H1 (cell line): ENCODE measurements at regions not wholly inside any gene's neighbourhood (a gene's known extent, or its start where the extent isn't known, plus 50 kb on each side); places are given as distances from the start of the nearest gene placed in this dataset.

ENCODE experiments used
- CTCF ChIA-PET: fragments of 300-600 bp; sonication (Branson Sonifier 250); formaldehyde crosslinking; loops from one replicate; lab custom pipeline; 2021; ENCODE audit not compliant: partially characterized antibody; lab: Charles Lee
- POLR2A ChIA-PET: fragments of 300-600 bp; sonication (Branson Sonifier 250); formaldehyde crosslinking; loops from one replicate; lab custom pipeline; 2021; ENCODE audit warnings: inconsistent platforms; ENCODE audit not compliant: partially characterized antibody; lab: Charles Lee
- DNase-seq, 2 experiments: peaks; one replicate each; pipeline versions ENCODE4 v3.0.0 to v3.0.0-alpha.2; 2010 to 2022; ENCODE audit warnings: low spot score in 2 of 2, low read depth in 1 of 2, mixed read lengths in 1 of 2
- FAIRE-seq: peaks from 2 replicates; lab custom pipeline; 2011; peaks lifted over from hg19 to GRCh38; lab: Jason Lieb, UNC
- H2AFZ ChIP-seq: 2 replicates; pipeline ENCODE4 v1.8.1; 2012; ENCODE audit warnings: low read length, inconsistent platforms
- H2AK5ac ChIP-seq: 2 replicates; pipeline ENCODE4 v1.6.1; 2013; ENCODE audit warnings: low read depth, low read length
- H2BK120ac ChIP-seq: replicated peaks from 2 replicates; pipeline ENCODE3; 2013; ENCODE audit warnings: low read depth, low read length, inconsistent platforms
- H2BK12ac ChIP-seq: 2 replicates; pipeline ENCODE4 v1.6.1; 2013; ENCODE audit warnings: low read depth, low read length
- H2BK15ac ChIP-seq: 2 replicates; pipeline ENCODE4 v1.6.1; 2013; ENCODE audit warnings: low read length
- H2BK20ac ChIP-seq: 2 replicates; pipeline ENCODE4 v1.6.1; 2013; ENCODE audit warnings: low read length
- H2BK5ac ChIP-seq: 2 replicates; pipeline ENCODE4 v1.6.1; 2013; ENCODE audit warnings: low read depth, low read length
- H3K14ac ChIP-seq: 2 replicates; pipeline ENCODE4 v1.6.1; 2013; ENCODE audit warnings: inconsistent platforms; ENCODE audit not compliant: insufficient read length
- H3K18ac ChIP-seq: 2 replicates; pipeline ENCODE4 v1.6.1; 2013; ENCODE audit warnings: low read length; ENCODE audit errors: extremely low read depth
- H3K23ac ChIP-seq: 2 replicates; pipeline ENCODE4 v1.6.1; 2013; ENCODE audit warnings: inconsistent platforms; ENCODE audit not compliant: insufficient read length
- H3K23me2 ChIP-seq: 2 replicates; pipeline ENCODE4 v1.6.1; 2013; ENCODE audit warnings: low read depth, low read length
- H3K27ac ChIP-seq: 2 replicates; pipeline ENCODE4 v1.6.1; 2011; ENCODE audit warnings: low read depth, low read length, inconsistent platforms
- H3K27me3 ChIP-seq, 4 experiments: replicated peaks in 1 of 4; 1 replicate in 1 of 4; 2 replicates in 3 of 4; pipeline versions ENCODE4 v1.6.1 to v1.8.1; 2011 to 2013; ENCODE audit warnings: low read length in 3 of 4, mild to moderate bottlenecking in 3 of 4, inconsistent platforms in 2 of 4, mixed read lengths in 2 of 4, moderate library complexity in 1 of 4; ENCODE audit not compliant: control insufficient read depth in 3 of 4, insufficient read depth in 3 of 4; ENCODE audit errors: extremely low read depth in 1 of 4
- H3K36me3 ChIP-seq, 4 experiments: 2 replicates each; pipeline versions ENCODE4 v1.6.1 to v1.8.1; 2011 to 2013; ENCODE audit warnings: mild to moderate bottlenecking in 4 of 4, low read length in 3 of 4, moderate library complexity in 2 of 4, control low read depth in 1 of 4, inconsistent platforms in 1 of 4; ENCODE audit not compliant: insufficient read depth in 4 of 4, control insufficient read depth in 2 of 4
- H3K4ac ChIP-seq: replicated peaks from 2 replicates; pipeline ENCODE3; 2013; ENCODE audit warnings: low read length, low read depth, mixed read lengths, inconsistent platforms; ENCODE audit not compliant: insufficient read length
- H3K4me1 ChIP-seq, 4 experiments: replicated peaks in 1 of 4; 1 replicate in 1 of 4; 2 replicates in 3 of 4; pipeline versions ENCODE4 v1.6.1 to v1.8.1; 2011 to 2013; ENCODE audit warnings: low read length in 3 of 4, inconsistent platforms in 2 of 4, mixed read lengths in 1 of 4; ENCODE audit not compliant: insufficient read depth in 4 of 4, control insufficient read depth in 3 of 4
- H3K4me2 ChIP-seq, 2 experiments: 2 replicates each; pipeline versions ENCODE4 v1.6.1 to v1.8.1; 2011 to 2013; ENCODE audit warnings: low read depth in 2 of 2, low read length in 2 of 2, control low read depth in 1 of 2, inconsistent platforms in 1 of 2, mild to moderate bottlenecking in 1 of 2; ENCODE audit not compliant: insufficient read depth in 1 of 2
- H3K4me3 ChIP-seq, 4 experiments: fragments of 200-600, 300-600 bp in 1 of 4; sonication (generic), shearing (Covaris generic), sonication (Bioruptor Twin) in 1 of 4; 2 replicates each; pipeline versions ENCODE4 v1.5.1 to v1.8.1; 2011 to 2016; ENCODE audit warnings: low read length in 4 of 4, low read depth in 3 of 4, control low read depth in 2 of 4, inconsistent platforms in 2 of 4, mild to moderate bottlenecking in 2 of 4, mixed read lengths in 1 of 4, moderate library complexity in 1 of 4; ENCODE audit not compliant: insufficient read depth in 2 of 4; ENCODE audit errors: extremely low read depth in 1 of 4
- H3K56ac ChIP-seq: replicated peaks from 2 replicates; pipeline ENCODE3; 2013; ENCODE audit warnings: low read depth, mild to moderate bottlenecking, mixed read lengths, low read length, inconsistent platforms; ENCODE audit not compliant: insufficient read length
- H3K79me1 ChIP-seq: 2 replicates; pipeline ENCODE4 v1.6.1; 2013; ENCODE audit warnings: low read depth, low read length, control low read depth
- H3K79me2 ChIP-seq, 2 experiments: 2 replicates each; pipeline versions ENCODE4 v1.6.1 to v1.8.1; 2012 to 2013; ENCODE audit warnings: low read length in 2 of 2, mild to moderate bottlenecking in 2 of 2, inconsistent platforms in 1 of 2; ENCODE audit not compliant: insufficient read depth in 2 of 2, control insufficient read depth in 1 of 2
- H3K9ac ChIP-seq, 4 experiments: replicated peaks in 1 of 4; 1 replicate in 1 of 4; 2 replicates in 3 of 4; pipeline versions ENCODE4 v1.6.1 to v1.8.1; 2011 to 2013; ENCODE audit warnings: low read depth in 3 of 4, low read length in 3 of 4, control low read depth in 2 of 4, mild to moderate bottlenecking in 2 of 4, moderate library complexity in 2 of 4, inconsistent platforms in 1 of 4; ENCODE audit errors: extremely low read depth in 1 of 4
- H3K9me3 ChIP-seq, 2 experiments: 2 replicates each; pipeline versions ENCODE4 v1.6.1 to v1.8.1; 2012 to 2013; ENCODE audit warnings: mild to moderate bottlenecking in 2 of 2, moderate library complexity in 2 of 2, control low read depth in 1 of 2, inconsistent platforms in 1 of 2, low read depth in 1 of 2, low read length in 1 of 2, mixed read lengths in 1 of 2; ENCODE audit not compliant: insufficient read depth in 2 of 2
- H4K20me1 ChIP-seq, 2 experiments: replicated peaks in 1 of 2; 2 replicates each; pipeline versions ENCODE3 to v1.8.1; 2011 to 2013; ENCODE audit warnings: inconsistent platforms in 2 of 2, low read length in 2 of 2, mild to moderate bottlenecking in 1 of 2; ENCODE audit not compliant: insufficient read depth in 2 of 2, control insufficient read depth in 1 of 2
- H4K5ac ChIP-seq: 2 replicates; pipeline ENCODE4 v1.6.1; 2013; ENCODE audit warnings: low read length, low read depth, mixed read lengths, inconsistent platforms; ENCODE audit not compliant: insufficient read length
- H4K8ac ChIP-seq: 2 replicates; pipeline ENCODE4 v1.8.0; 2013; ENCODE audit warnings: mild to moderate bottlenecking, moderate library complexity, low read length, inconsistent platforms; ENCODE audit not compliant: insufficient read depth; ENCODE audit errors: extremely low read depth
- H4K91ac ChIP-seq: replicated peaks from 2 replicates; pipeline ENCODE3; 2013; ENCODE audit warnings: low read length, mixed read lengths, inconsistent platforms; ENCODE audit not compliant: insufficient read length
- BCL11A ChIP-seq, 2 experiments: IDR thresholded peaks; one replicate each; pipeline ENCODE4 v1.6.1; 2011; ENCODE audit warnings: low read depth in 2 of 2, low read length in 2 of 2, mild to moderate bottlenecking in 2 of 2
- BRCA1 ChIP-seq: IDR thresholded peaks from 2 replicates; pipeline ENCODE4 v1.6.1; 2012; ENCODE audit warnings: low read depth, low read length, improper control_type of control experiment
- CEBPB ChIP-seq: IDR thresholded peaks from 2 replicates; pipeline ENCODE4 v1.6.1; 2012; ENCODE audit warnings: low read depth, low read length
- EP300 ChIP-seq, 2 experiments: IDR thresholded peaks; 1 replicate in 1 of 2; 2 replicates in 1 of 2; pipeline ENCODE4 v1.6.1; 2011 to 2012; ENCODE audit warnings: low read depth in 2 of 2, low read length in 2 of 2, mild to moderate bottlenecking in 2 of 2, borderline replicate concordance in 1 of 2, inconsistent platforms in 1 of 2, moderate library complexity in 1 of 2
- GABPA ChIP-seq: IDR thresholded peaks from 2 replicates; pipeline ENCODE4 v1.6.1; 2011; ENCODE audit warnings: mild to moderate bottlenecking, low read length, moderate library complexity, borderline replicate concordance; ENCODE audit not compliant: insufficient read depth
- KDM5A ChIP-seq: fragments of 200-600 bp; IDR thresholded peaks from 2 replicates; pipeline ENCODE4 v1.7.1; 2012; ENCODE audit warnings: mild to moderate bottlenecking, low read length, inconsistent platforms, mixed read lengths
- MAX ChIP-seq: IDR thresholded peaks from 2 replicates; pipeline ENCODE4 v1.6.1; 2012; ENCODE audit warnings: inconsistent platforms
- POLR2AphosphoS5 ChIP-seq: IDR thresholded peaks from 2 replicates; pipeline ENCODE4 v1.6.1; 2011; ENCODE audit warnings: low read depth, low read length
- RNF2 ChIP-seq: fragments of 200-900, 300-1000 bp; sonication (generic); IDR thresholded peaks from 2 replicates; pipeline ENCODE4 v1.7.1; 2016; ENCODE audit warnings: borderline replicate concordance, low read depth, mild to moderate bottlenecking, antibody characterized with exemption, low read length; ENCODE audit not compliant: poor library complexity, severe bottlenecking; ENCODE audit errors: missing control alignments
- TBP ChIP-seq: IDR thresholded peaks from 2 replicates; pipeline ENCODE4 v1.6.1; 2011; ENCODE audit warnings: low read depth, low read length, improper control_type of control experiment
- TEAD4 ChIP-seq: IDR thresholded peaks from 2 replicates; pipeline ENCODE4 v1.6.1; 2012; ENCODE audit warnings: low read depth, low read length, inconsistent platforms, mixed read lengths
- USF2 ChIP-seq: IDR thresholded peaks from 2 replicates; pipeline ENCODE4 v1.6.1; 2011; ENCODE audit warnings: low read length, improper control_type of control experiment
- YY1 ChIP-seq: IDR thresholded peaks from 2 replicates; pipeline ENCODE4 v1.6.1; 2011; ENCODE audit warnings: low read depth, mild to moderate bottlenecking, low read length
- WGBS, 2 experiments: shearing (Covaris generic) in 1 of 2; methylation state at CpG; one replicate each; pipeline versions ENCODE4 v1.1.6 to v1.1.7; 2013 to 2015; ENCODE audit warnings: low lambda C conversion rate in 2 of 2, mixed read lengths in 2 of 2, inconsistent platforms in 1 of 2, low coverage in 1 of 2, missing lambda C conversion rate in 1 of 2; ENCODE audit not compliant: insufficient replicate concordance in 2 of 2, insufficient coverage in 1 of 2, insufficient read length in 1 of 2; ENCODE audit errors: extremely low coverage in 1 of 2, missing lambda C conversion rate in 1 of 2; 5-methylcytosine and 5-hydroxymethylcytosine counted together

- H2AFZ ChIP-seq, result no peak overlapping the region
- no peak for FAIRE-seq
- WGBS, 2 experiments, result 92% methylated on average over 9 of the region's 9 CpGs; no CpG with 5 or more reads in 1 of the 2 experiments
- TF ChIP-seq TBP, result no peak
- TF ChIP-seq BRCA1, result no peak
- TF ChIP-seq MAX, result no peak
- TF ChIP-seq KDM5A, result no peak
- TF ChIP-seq TEAD4, result no peak
- TF ChIP-seq POLR2AphosphoS5, result no peak
- TF ChIP-seq YY1, result no peak
- TF ChIP-seq GABPA, result no peak
- TF ChIP-seq BCL11A (IDR thresholded peaks at IDR 0.05; ENCODE audit: low read depth in 2 of 2, low read length in 2 of 2), result no peak
- TF ChIP-seq EP300 (IDR thresholded peaks at IDR 0.05; ENCODE audit: borderline replicate concordance in 1 of 2, low read depth in 2 of 2, low read length in 2 of 2), result no peak
- no peak for TF ChIP-seq USF2
- TF ChIP-seq CEBPB, result no peak
- no peak for TF ChIP-seq RNF2
These were observed 124.3 kb upstream of the RAB4A start for GRCh38 chr1:229146647-229147046.

More at GRCh38 chr1:229146647-229147046, 124.3 kb upstream of the RAB4A start:
- no peak overlapping the region for H4K91ac ChIP-seq
- H3K79me1 ChIP-seq, result no peaks in the 10 kb centered on the region
- no peak overlapping the region for H3K4me3 ChIP-seq
- no peak overlapping the region for H2BK120ac ChIP-seq
- POLR2A ChIA-PET, result interaction anchor here (1.2 to 1.5 kb wide), 2 partner anchors 13 to 15 kb away, joined by 3 to 4 read pairs; no protein-coding TSS in a partner anchor
- H3K27ac ChIP-seq, result no peak overlapping the region
- no peak overlapping the region for H3K14ac ChIP-seq
- no peak overlapping the region for H4K8ac ChIP-seq
- no peaks in the 10 kb centered on the region for H3K23me2 ChIP-seq
- no peak overlapping the region for H3K4ac ChIP-seq
- no peak overlapping the region for H3K18ac ChIP-seq
- no peaks in the 10 kb centered on the region for H3K79me2 ChIP-seq
- H3K36me3 ChIP-seq, result no peaks in the 10 kb centered on the region
- H2AK5ac ChIP-seq, result no peak overlapping the region
- CTCF ChIA-PET, result interaction anchor here (1.2 kb wide), 1 partner anchor 412 kb away, joined by 3 read pairs; the partner anchor contains the start of gene RHOU
- no peak overlapping the region for H3K56ac ChIP-seq
- no peak for DNase-seq
- H3K27me3 ChIP-seq, result peaks cover 0 to 4% (median 3%) of the 10 kb centered on the region in 4 experiments; a peak in 1 of 7 replicates
- no peak overlapping the region for H3K23ac ChIP-seq
- H2BK20ac ChIP-seq, result peak overlapping the region; percentile 55; the same call in 1 of the 2 replicates
- peaks cover 4 to 20% (median 14%) of the 10 kb centered on the region in 4 experiments for H3K4me1 ChIP-seq
- no peaks in the 10 kb centered on the region for H3K9me3 ChIP-seq
- no peak overlapping the region for H4K5ac ChIP-seq
- no peak overlapping the region; the same call in 1 of the 2 replicates for H2BK5ac ChIP-seq
- no peak overlapping the region for H2BK12ac ChIP-seq
- no peak overlapping the region for H3K4me2 ChIP-seq
- H3K9ac ChIP-seq, result no peak overlapping the region
- peak overlapping the region; percentile 36; the same call in 1 of the 2 replicates for H2BK15ac ChIP-seq
- no peaks in the 10 kb centered on the region for H4K20me1 ChIP-seq
